Activated CD8-positive, alpha-beta T cell treated with anti-CD3 and anti-CD28 coated beads for 36 hours (primary cell): ENCODE measurements at regions not wholly inside any gene's neighbourhood (a gene's known extent, or its start where the extent isn't known, plus 50 kb on each side); places are given as distances from the start of the nearest gene placed in this dataset.

Experiments used
- ATAC-seq: fragments of 200-7000 bp; cut with Tn5 transposase; one replicate; pipeline ENCODE4 v1.10.0; 2021; ENCODE audit warnings: mild to moderate bottlenecking, moderate library complexity
- CTCF ChIA-PET: fragments of 350-600 bp; sonication (Branson Sonifier 250); formaldehyde crosslinking; loops from one replicate; lab custom pipeline; 2021; ENCODE audit warnings: antibody characterized with exemption; lab: Charles Lee
- POLR2A ChIA-PET: fragments of 350-600 bp; sonication (Branson Sonifier 250); formaldehyde crosslinking; loops from one replicate; lab custom pipeline; 2021; ENCODE audit warnings: antibody characterized with exemption; lab: Charles Lee
- DNase-seq: peaks from one replicate; pipeline ENCODE4 v3.0.0-alpha.2; 2020
- H3K27ac Mint-ChIP-seq: one replicate; pipeline ENCODE4 v1.8.0; 2021; ENCODE audit warnings: mild to moderate bottlenecking, mixed read lengths
- H3K27me3 Mint-ChIP-seq: one replicate; pipeline ENCODE4 v1.8.0; 2021; ENCODE audit warnings: mixed read lengths
- H3K36me3 Mint-ChIP-seq: one replicate; pipeline ENCODE4 v1.8.0; 2021; ENCODE audit warnings: low read depth, mixed read lengths
- H3K4me1 Mint-ChIP-seq: one replicate; pipeline ENCODE4 v1.8.0; 2021; ENCODE audit warnings: low read depth, mixed read lengths
- H3K4me3 Mint-ChIP-seq: one replicate; pipeline ENCODE4 v1.8.0; 2021; ENCODE audit warnings: mild to moderate bottlenecking, moderate library complexity, mixed read lengths
- H3K9me3 Mint-ChIP-seq: one replicate; pipeline ENCODE4 v1.8.0; 2021; ENCODE audit warnings: mixed read lengths
- CTCF ChIP-seq: fragments of 200-600 bp; IDR thresholded peaks from one replicate; pipeline ENCODE4 v1.8.0; 2022; ENCODE audit warnings: antibody characterized with exemption, mild to moderate bottlenecking
- intact Hi-C: fragments of 100-400 bp; cut with micrococcal nuclease; formaldehyde crosslinking; loops from one replicate; pipeline ENCODE4 v1.10.0; 2022

- H3K4me1 Mint-ChIP-seq, result no peaks in the 10 kb centered on the region
- ChIA-PET CTCF (interaction anchor here (1.0 kb wide), 1 partner anchor 137 kb away, joined by 3 read pairs; no protein-coding TSS in a partner anchor), POLR2A (no interaction called here)
- intact Hi-C loops, result no loop called here
- ATAC-seq, result no peak
- DNase-seq, result no peak
- H3K36me3 Mint-ChIP-seq, result no peaks in the 10 kb centered on the region
- no peak overlapping the region for H3K27ac Mint-ChIP-seq
- H3K27me3 Mint-ChIP-seq, result peaks cover 13% of the 10 kb centered on the region
- no peak overlapping the region for H3K4me3 Mint-ChIP-seq
- H3K9me3 Mint-ChIP-seq, result no peaks in the 10 kb centered on the region
- no peak for TF ChIP-seq CTCF
Measured at GRCh38 chr15:62957130-62957529, 85.4 kb upstream of the TPM1 start.

- ATAC-seq (no peak), DNase-seq (no peak)
- intact Hi-C loops, result no loop called here
- H3K4me3 Mint-ChIP-seq, result no peak overlapping the region
- no peaks in the 10 kb centered on the region for H3K36me3 Mint-ChIP-seq
- ChIA-PET CTCF (interaction anchor here (1.5 kb wide), 1 partner anchor 90 kb away, joined by 5 read pairs; no protein-coding TSS in a partner anchor), POLR2A (no interaction called here)
- H3K27me3 Mint-ChIP-seq, result peaks cover 2% of the 10 kb centered on the region
- no peak overlapping the region for H3K27ac Mint-ChIP-seq
- TF ChIP-seq CTCF, result no peak
- H3K4me1 Mint-ChIP-seq, result no peaks in the 10 kb centered on the region
- no peaks in the 10 kb centered on the region for H3K9me3 Mint-ChIP-seq
Measured at GRCh38 chr15:62958528-62959363, 83.8 kb upstream of the TPM1 start.

GRCh38 chr15:62961134-62961533 is 81.4 kb upstream of the TPM1 start:
- Mint-ChIP-seq H3K27me3 (no peaks in the 10 kb centered on the region), H3K4me1 (no peaks in the 10 kb centered on the region), H3K27ac (no peak overlapping the region), H3K9me3 (no peaks in the 10 kb centered on the region), H3K4me3 (no peak overlapping the region), H3K36me3 (no peaks in the 10 kb centered on the region)
- DNase-seq, result no peak
- no peak for TF ChIP-seq CTCF
- ChIA-PET CTCF (no interaction called here), POLR2A (no interaction called here)
- intact Hi-C loops, result no loop called here
- no peak for ATAC-seq

- no peaks in the 10 kb centered on the region for H3K36me3 Mint-ChIP-seq
- no peak for ATAC-seq
Measured at GRCh38 chr15:62962101-62962995, 80.2 kb upstream of the TPM1 start.

More at GRCh38 chr15:62962101-62962995, 80.2 kb upstream of the TPM1 start:
- intact Hi-C loops, result no loop called here
- no peaks in the 10 kb centered on the region for H3K27me3 Mint-ChIP-seq
- no peak overlapping the region for H3K4me3 Mint-ChIP-seq
- TF ChIP-seq CTCF, result no peak
- no peaks in the 10 kb centered on the region for H3K4me1 Mint-ChIP-seq
- CTCF ChIA-PET, result no interaction called here
- DNase-seq, result no peak
- POLR2A ChIA-PET, result no interaction called here
- no peak overlapping the region for H3K27ac Mint-ChIP-seq
- no peaks in the 10 kb centered on the region for H3K9me3 Mint-ChIP-seq
